ENCODE measurements at regions not wholly inside any gene's neighbourhood (a gene's known extent, or its start where the extent isn't known, plus 50 kb on each side); places are given as distances from the start of the nearest gene placed in this dataset.
"Not testable (repeated sequence)": the region's sequence is repeated elsewhere in the genome, so short reads cannot be mapped to it uniquely, and the experiment has no call there.

DNA sequence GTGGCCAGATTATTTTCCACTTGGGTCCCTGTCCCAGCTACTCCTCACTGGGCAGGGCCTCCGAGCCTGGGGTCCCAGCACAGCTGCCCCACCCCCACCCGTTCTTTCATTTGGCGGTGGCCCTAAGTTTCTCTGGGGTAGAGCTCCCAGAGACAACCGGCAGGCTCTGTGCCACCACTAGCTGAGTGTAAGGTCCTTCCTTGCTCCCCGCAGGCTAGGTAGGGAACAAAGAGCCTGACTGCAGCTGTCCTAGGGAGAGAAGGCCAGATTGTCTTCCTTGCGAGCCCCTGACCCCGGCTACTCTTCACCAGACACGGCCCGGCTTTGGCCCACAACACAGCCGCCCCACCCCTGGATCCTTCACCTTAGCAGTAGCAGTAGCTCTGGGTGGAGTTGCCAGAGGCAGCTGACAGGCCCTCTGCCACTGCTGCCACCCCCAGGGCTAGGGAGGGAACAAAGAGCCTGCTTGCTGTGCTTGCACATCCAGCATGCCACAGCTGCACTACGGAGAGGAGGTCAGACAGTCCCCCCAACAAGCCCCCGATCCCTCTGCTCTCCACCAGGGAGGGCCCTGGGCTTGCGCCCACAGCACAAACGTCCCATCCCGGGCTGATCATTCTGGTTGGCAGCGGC is 215.9 kb upstream of the POTEB3 start:
- peak overlapping the region in 6 of 10 donors; percentile 3 to 57 (median 50) for H3K4me3 Mint-ChIP-seq
- not testable (repeated sequence) for H3K27ac Mint-ChIP-seq, DNase-seq

GRCh38 chr15:21653707-21654106 is 213.4 kb upstream of the POTEB3 start:
- DNase-seq, H3K9me3 Mint-ChIP-seq, H3K4me1 Mint-ChIP-seq, H3K4me3 Mint-ChIP-seq, POLR2A ChIA-PET, H3K36me3 Mint-ChIP-seq, H3K27me3 Mint-ChIP-seq, H3K27ac Mint-ChIP-seq, ATAC-seq: not testable (repeated sequence)

More for the DNA sequence above, 215.9 kb upstream of the POTEB3 start:
- H3K36me3 Mint-ChIP-seq, H3K27me3 Mint-ChIP-seq, POLR2A ChIA-PET, H3K9me3 Mint-ChIP-seq, H3K4me1 Mint-ChIP-seq: not testable (repeated sequence)
- ATAC-seq, result peak; percentile 77 to 86

DNA sequence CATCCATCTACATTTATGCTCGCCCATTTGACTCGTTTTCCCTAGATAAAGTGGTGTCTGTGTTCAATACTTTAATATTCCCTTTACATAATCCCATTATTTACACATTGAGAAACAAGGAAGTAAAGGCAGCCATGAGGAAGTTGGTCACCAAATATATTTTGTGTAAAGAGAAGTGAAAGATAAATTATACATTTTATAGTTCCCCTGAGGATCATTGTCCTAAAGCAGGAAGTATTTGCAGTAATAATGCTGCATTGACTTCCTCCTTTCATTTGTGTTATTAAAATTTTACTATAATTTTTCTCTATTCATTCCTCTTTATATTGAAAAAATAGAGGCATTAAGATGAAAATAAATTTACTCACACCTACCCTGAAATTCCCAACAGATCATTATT is 198.5 kb upstream of the POTEB3 start:
- POLR2A ChIA-PET, H3K9me3 Mint-ChIP-seq, H3K27me3 Mint-ChIP-seq, DNase-seq, H3K4me3 Mint-ChIP-seq, H3K27ac Mint-ChIP-seq, H3K36me3 Mint-ChIP-seq, ATAC-seq, H3K4me1 Mint-ChIP-seq: not testable (repeated sequence)

- H3K4me3 Mint-ChIP-seq, H3K9me3 Mint-ChIP-seq, POLR2A ChIA-PET, H3K36me3 Mint-ChIP-seq, ATAC-seq, H3K4me1 Mint-ChIP-seq, H3K27me3 Mint-ChIP-seq, DNase-seq, H3K27ac Mint-ChIP-seq: not testable (repeated sequence)
Measured at GRCh38 chr15:21626694-21627093, 186.4 kb upstream of the POTEB3 start.

- H3K27me3 Mint-ChIP-seq, H3K9me3 Mint-ChIP-seq, H3K4me1 Mint-ChIP-seq, POLR2A ChIA-PET, DNase-seq, ATAC-seq, H3K4me3 Mint-ChIP-seq, H3K27ac Mint-ChIP-seq, H3K36me3 Mint-ChIP-seq: not testable (repeated sequence)
Measured at GRCh38 chr15:21609223-21609622, 168.9 kb upstream of the POTEB3 start.

DNA sequence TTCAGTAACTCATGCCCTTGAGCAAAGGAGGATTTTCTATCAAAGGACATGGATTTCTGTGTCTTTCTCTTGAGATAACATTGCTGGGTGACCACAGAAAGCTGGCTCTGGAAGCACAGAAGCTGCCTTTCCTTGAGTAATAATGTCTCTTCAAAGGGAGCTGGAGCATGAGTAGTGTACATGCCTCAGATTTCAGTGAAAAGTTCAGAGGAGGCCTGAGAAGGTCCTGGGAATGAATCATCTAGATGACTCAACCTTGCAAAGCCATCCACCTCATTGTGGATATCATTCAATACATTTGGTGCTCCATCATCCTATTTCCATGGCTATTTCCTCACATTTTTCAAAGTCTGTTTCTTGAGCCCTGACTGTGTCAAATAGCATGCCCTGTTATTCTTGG is 125.1 kb upstream of the POTEB3 start:
- POLR2A ChIA-PET, H3K27me3 Mint-ChIP-seq, H3K36me3 Mint-ChIP-seq, DNase-seq, H3K4me1 Mint-ChIP-seq, H3K27ac Mint-ChIP-seq, H3K4me3 Mint-ChIP-seq, H3K9me3 Mint-ChIP-seq, ATAC-seq: not testable (repeated sequence)

DNA sequence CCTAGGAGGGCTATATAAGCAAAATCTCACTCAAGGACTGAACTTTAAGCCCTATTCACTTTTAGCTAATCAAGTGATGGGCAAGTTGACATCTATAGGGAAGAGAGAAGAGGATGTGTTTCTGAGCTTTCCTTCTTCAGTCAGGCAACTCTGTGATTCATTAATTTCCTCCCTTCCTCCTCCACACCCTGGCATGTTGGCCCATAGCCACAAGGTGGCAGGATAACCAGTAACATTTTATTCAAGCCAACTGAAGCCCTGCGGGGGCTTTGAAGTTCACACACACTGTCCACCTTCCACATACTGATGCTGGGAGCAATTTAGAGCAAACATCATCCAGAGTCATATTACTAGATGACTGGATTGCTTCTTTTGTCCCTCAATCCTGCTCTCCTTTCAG is 111.5 kb upstream of the POTEB3 start:
- H3K9me3 Mint-ChIP-seq, H3K27me3 Mint-ChIP-seq, H3K4me1 Mint-ChIP-seq, H3K27ac Mint-ChIP-seq, POLR2A ChIA-PET, H3K4me3 Mint-ChIP-seq, DNase-seq, H3K36me3 Mint-ChIP-seq: not testable (repeated sequence)
- peak; percentile 77 to 91 for ATAC-seq

DNA sequence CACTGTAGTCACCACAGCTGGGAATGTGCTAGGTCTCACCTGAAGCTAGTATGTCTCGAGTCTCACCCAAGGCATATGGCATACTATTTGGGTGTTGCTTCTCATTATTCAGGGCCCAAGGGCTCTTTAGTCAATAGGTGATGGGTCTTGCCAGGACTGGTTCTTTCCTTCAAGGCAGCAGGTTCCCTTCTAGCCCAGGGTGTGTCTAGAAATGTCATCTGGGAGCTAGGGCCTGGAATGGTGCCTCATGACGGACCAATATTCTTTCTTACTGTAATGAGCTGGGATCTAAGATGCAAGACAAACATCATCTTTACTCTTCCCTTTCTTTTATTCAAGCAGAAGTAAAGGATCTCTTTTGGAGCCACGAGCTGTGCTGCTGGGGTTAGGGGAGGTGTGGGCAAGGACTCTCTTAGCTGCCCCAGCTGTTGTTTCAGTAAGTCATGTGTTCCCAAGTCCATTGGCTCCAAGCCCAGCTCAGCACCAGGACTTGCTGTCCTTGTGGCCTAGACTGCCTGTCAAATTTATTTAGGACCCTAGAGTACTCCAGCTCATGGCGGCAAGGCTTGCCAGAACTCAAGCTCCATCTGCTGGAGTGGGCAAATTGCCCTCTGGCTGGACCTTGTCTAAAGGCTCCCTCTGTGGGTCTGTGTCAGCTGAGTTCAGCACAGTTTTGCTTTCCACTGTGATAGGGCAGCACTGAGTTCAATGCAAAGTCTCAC is 106.0 kb upstream of the POTEB3 start:
- POLR2A ChIA-PET, H3K27ac Mint-ChIP-seq, H3K9me3 Mint-ChIP-seq, H3K27me3 Mint-ChIP-seq, DNase-seq, H3K4me3 Mint-ChIP-seq, H3K4me1 Mint-ChIP-seq, ATAC-seq, H3K36me3 Mint-ChIP-seq: not testable (repeated sequence)

DNA sequence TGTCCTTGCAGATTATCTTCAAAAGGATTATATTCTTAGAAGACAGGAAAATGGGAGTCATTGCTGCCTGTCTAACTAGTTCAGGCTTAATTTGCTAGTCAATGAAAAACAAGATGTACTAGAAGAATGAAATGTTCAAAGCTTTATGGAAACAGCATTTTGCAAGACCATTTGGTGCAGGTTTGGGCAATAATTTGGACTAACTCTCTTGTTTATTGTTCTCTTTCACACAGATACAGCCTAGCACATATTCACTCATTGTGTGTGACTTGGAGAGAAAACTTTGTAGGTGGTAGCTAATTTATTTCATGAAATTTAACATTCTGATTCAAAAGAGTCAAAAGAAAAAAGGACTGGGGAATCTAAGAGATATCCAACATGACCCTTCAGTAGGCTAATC is 92.5 kb upstream of the POTEB3 start:
- H3K36me3 Mint-ChIP-seq, H3K9me3 Mint-ChIP-seq, H3K4me3 Mint-ChIP-seq, POLR2A ChIA-PET, ATAC-seq, H3K27me3 Mint-ChIP-seq, DNase-seq, H3K27ac Mint-ChIP-seq, H3K4me1 Mint-ChIP-seq: not testable (repeated sequence)

GRCh38 chr15:21516248-21516647 is 75.9 kb upstream of the POTEB3 start:
- H3K27ac Mint-ChIP-seq, H3K9me3 Mint-ChIP-seq, POLR2A ChIA-PET, DNase-seq, H3K4me1 Mint-ChIP-seq, H3K4me3 Mint-ChIP-seq, H3K36me3 Mint-ChIP-seq, H3K27me3 Mint-ChIP-seq, ATAC-seq: not testable (repeated sequence)

DNA sequence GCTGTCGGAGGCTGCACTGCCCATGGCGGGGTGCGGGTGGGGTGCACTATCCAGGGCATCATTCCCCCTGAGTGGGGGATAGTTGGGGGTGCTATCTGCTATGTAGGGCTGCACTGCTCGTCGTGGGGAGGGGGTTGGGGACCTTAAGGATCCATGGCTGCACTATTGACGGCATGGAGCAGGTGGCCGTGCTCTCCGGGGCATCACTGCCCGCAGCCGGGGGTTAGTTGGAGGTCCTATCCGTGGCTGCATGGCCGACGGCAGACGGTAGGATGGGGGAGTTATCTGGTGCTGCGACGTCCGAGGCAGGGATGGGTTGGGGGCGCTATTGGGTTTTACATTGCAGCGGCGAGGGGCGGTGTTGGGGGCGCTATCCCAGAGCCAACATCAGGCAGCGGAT is 75.0 kb upstream of the POTEB3 start:
- ATAC-seq, H3K27me3 Mint-ChIP-seq, POLR2A ChIA-PET, H3K4me1 Mint-ChIP-seq, H3K36me3 Mint-ChIP-seq, H3K4me3 Mint-ChIP-seq, DNase-seq, H3K27ac Mint-ChIP-seq, H3K9me3 Mint-ChIP-seq: not testable (repeated sequence)

DNA sequence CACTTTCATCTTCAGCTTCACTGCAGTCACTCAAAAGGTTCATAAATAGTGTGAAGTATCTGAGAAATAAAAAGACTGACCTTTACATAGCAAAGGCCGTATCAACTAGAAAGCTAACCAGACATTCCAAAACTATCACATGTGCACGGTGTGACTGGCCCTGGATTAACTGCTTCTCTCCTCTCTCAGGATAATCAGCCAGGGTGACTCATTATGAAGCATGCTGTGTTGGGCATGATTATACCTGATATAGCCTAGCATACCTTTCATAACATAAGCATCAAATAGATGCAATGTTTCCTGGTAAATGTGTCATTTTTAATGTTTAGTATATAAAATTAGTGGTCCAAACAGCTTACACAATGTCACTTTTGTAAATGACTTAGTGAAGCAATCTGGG is 62.7 kb upstream of the POTEB3 start:
- DNase-seq, H3K27ac Mint-ChIP-seq, H3K4me3 Mint-ChIP-seq, H3K4me1 Mint-ChIP-seq, H3K36me3 Mint-ChIP-seq, H3K9me3 Mint-ChIP-seq, ATAC-seq, POLR2A ChIA-PET, H3K27me3 Mint-ChIP-seq: not testable (repeated sequence)

All from naive thymus-derived CD8-positive, alpha-beta T cell (primary cell).